ENCODE measurements at regions not wholly inside any gene's neighbourhood (a gene's known extent, or its start where the extent isn't known, plus 50 kb on each side); places are given as distances from the start of the nearest gene placed in this dataset.

- H3K4me1 ChIP-seq: peaks cover 7% of the 10 kb centered on the region
- ATAC-seq: no peak
- intact Hi-C loops (cut with DNase I): loop anchor here (10.0 kb wide), 1 partner anchor 225 kb away; no protein-coding TSS in a partner anchor
- no peaks in the 10 kb centered on the region for H3K36me3 ChIP-seq (replicated peaks in 1 of 2; ENCODE audit: insufficient read depth in 1 of 2, low read depth in 2 of 2)
- no peak overlapping the region for H3K4me3 ChIP-seq
- H3K27ac ChIP-seq: no peak overlapping the region
- TF ChIP-seq POLR2A (IDR thresholded peaks at IDR 0.05): no peak
- no peak for TF ChIP-seq CTCF (IDR thresholded peaks at IDR 0.05)
- no peak for DNase-seq
- H3K9me3 ChIP-seq: no peaks in the 10 kb centered on the region
- 62 to 75% methylated on average over 1 of the region's 1 CpG for WGBS, 2 donors
- H3K27me3 ChIP-seq: no peaks in the 10 kb centered on the region
These were observed 53.3 kb upstream of the SLC22A23 start for GRCh38 chr6:3510178-3510577.

GRCh38 chr6:3509336-3509735 lies 52.5 kb upstream of the SLC22A23 start:
- no peak for ATAC-seq

GRCh38 chr6:3506751-3507383 lies 50.0 kb upstream of the SLC22A23 start:
- Histone ChIP-seq H3K9me3 (no peaks in the 10 kb centered on the region), H3K27ac (no peak overlapping the region), H3K4me3 (no peak overlapping the region), H3K4me1 (peaks cover 5% of the 10 kb centered on the region), H3K36me3 (replicated peaks in 1 of 2; ENCODE audit: insufficient read depth in 1 of 2, low read depth in 2 of 2) (no peaks in the 10 kb centered on the region), H3K27me3 (no peaks in the 10 kb centered on the region)
- ATAC-seq (no peak), DNase-seq (no peak)
- no peak for TF ChIP-seq CTCF (IDR thresholded peaks at IDR 0.05)
- TF ChIP-seq POLR2A (IDR thresholded peaks at IDR 0.05): no peak
- WGBS, 2 donors: 78 to 92% methylated on average over 4 of the region's 4 CpGs
- intact Hi-C loops (cut with DNase I): no loop called here

More at GRCh38 chr6:3509336-3509735, 52.5 kb upstream of the SLC22A23 start:
- H3K36me3 ChIP-seq (replicated peaks in 1 of 2; ENCODE audit: insufficient read depth in 1 of 2, low read depth in 2 of 2): no peaks in the 10 kb centered on the region
- WGBS, 2 donors: 84 to 88% methylated on average over 4 of the region's 4 CpGs
- intact Hi-C loops (cut with DNase I): no loop called here
- no peak overlapping the region for H3K27ac ChIP-seq
- no peak for DNase-seq
- H3K9me3 ChIP-seq: no peaks in the 10 kb centered on the region
- H3K4me1 ChIP-seq: peaks cover 7% of the 10 kb centered on the region
- TF ChIP-seq POLR2A (IDR thresholded peaks at IDR 0.05) (no peak), CTCF (IDR thresholded peaks at IDR 0.05) (no peak)
- no peak overlapping the region for H3K4me3 ChIP-seq
- no peaks in the 10 kb centered on the region for H3K27me3 ChIP-seq
